Endothelial cell of umbilical vein (primary cell): ENCODE measurements at regions not wholly inside any gene's neighbourhood (a gene's known extent, or its start where the extent isn't known, plus 50 kb on each side); places are given as distances from the start of the nearest gene placed in this dataset.

Experiments
- BruUV-seq: library from RNA; stranded (reverse); fragments of 400-500 nt; replicated peaks from 2 replicates; lab custom pipeline; 2021; lab: Mats Ljungman, UMichigan
- CTCF ChIA-PET: fragments of 300-600, 350-600 bp; sonication (Branson Sonifier 250); formaldehyde crosslinking; loops from one replicate; lab custom pipeline; 2021; ENCODE audit warnings: antibody characterized with exemption, inconsistent platforms; lab: Charles Lee
- POLR2A ChIA-PET: fragments of 300-600, 350-600 bp; sonication (Branson Sonifier 250); formaldehyde crosslinking; loops from one replicate; lab custom pipeline; 2021; ENCODE audit warnings: antibody characterized with exemption, inconsistent platforms; lab: Charles Lee
- DNase-seq: peaks from one replicate; pipeline ENCODE4 v3.0.0-alpha.2; 2011; ENCODE audit warnings: low read depth, low spot score
- FAIRE-seq: peaks from 2 replicates; lab custom pipeline; 2011; peaks lifted over from hg19 to GRCh38; lab: Jason Lieb, UNC
- H2AFZ ChIP-seq: 2 replicates; pipeline ENCODE4 v1.6.0; 2012; ENCODE audit warnings: low read depth, low read length, control low read depth, inconsistent platforms
- H3K27ac ChIP-seq: 2 replicates; pipeline ENCODE4 v1.5.1; 2011; ENCODE audit warnings: low read depth, mild to moderate bottlenecking, control low read depth, low read length, moderate library complexity; ENCODE audit not compliant: insufficient read depth
- H3K27me3 ChIP-seq, 2 experiments: 2 replicates each; pipeline versions ENCODE4 v1.6.0 to v1.6.1; 2011; ENCODE audit warnings: low read length in 2 of 2, mixed read lengths in 1 of 2; ENCODE audit not compliant: control insufficient read depth in 2 of 2, insufficient read depth in 2 of 2
- H3K36me3 ChIP-seq, 2 experiments: 2 replicates in 1 of 2; 3 replicates in 1 of 2; pipeline ENCODE4 v1.5.1; 2011; ENCODE audit warnings: low read length in 2 of 2, mild to moderate bottlenecking in 1 of 2, moderate library complexity in 1 of 2; ENCODE audit not compliant: control insufficient read depth in 2 of 2, insufficient read depth in 2 of 2; ENCODE audit errors: extremely low read depth in 1 of 2
- H3K4me1 ChIP-seq: 3 replicates; pipeline ENCODE4 v1.5.1; 2011; ENCODE audit warnings: mild to moderate bottlenecking, low read length; ENCODE audit not compliant: control insufficient read depth, insufficient read depth; ENCODE audit errors: extremely low read depth
- H3K4me2 ChIP-seq: 2 replicates; pipeline ENCODE4 v1.6.1; 2011; ENCODE audit warnings: low read length, control low read depth, mixed read lengths; ENCODE audit not compliant: insufficient read depth
- H3K4me3 ChIP-seq, 3 experiments: fragments of 200-600 bp in 1 of 3; sonication (generic), shearing (Covaris generic) in 1 of 3; replicated peaks in 1 of 3; 2 replicates each; pipeline ENCODE4 v1.5.1; 2011 to 2016; ENCODE audit warnings: control low read depth in 3 of 3, low read length in 3 of 3, mild to moderate bottlenecking in 2 of 3, inconsistent platforms in 1 of 3, low read depth in 1 of 3, moderate library complexity in 1 of 3; ENCODE audit not compliant: insufficient read depth in 1 of 3
- H3K79me2 ChIP-seq: 2 replicates; pipeline ENCODE4 v1.6.0; 2012; ENCODE audit warnings: low read length, inconsistent platforms; ENCODE audit not compliant: control insufficient read depth, insufficient read depth
- H3K9ac ChIP-seq: replicated peaks from 2 replicates; pipeline ENCODE3; 2011; ENCODE audit warnings: low read length, control low read depth; ENCODE audit not compliant: insufficient read depth; ENCODE audit errors: extremely low read depth
- H3K9me1 ChIP-seq: replicated peaks from 3 replicates; pipeline ENCODE4 v1.6.0; 2011; ENCODE audit warnings: mild to moderate bottlenecking, low read length; ENCODE audit not compliant: control insufficient read depth, insufficient read depth; ENCODE audit errors: extremely low read depth
- H3K9me3 ChIP-seq: replicated peaks from 2 replicates; pipeline ENCODE4 v1.5.1; 2012; ENCODE audit warnings: low read length, inconsistent platforms; ENCODE audit not compliant: control insufficient read depth, insufficient read depth
- H4K20me1 ChIP-seq: replicated peaks from 2 replicates; pipeline ENCODE3; 2011; ENCODE audit warnings: mild to moderate bottlenecking, low read length; ENCODE audit not compliant: control insufficient read depth, insufficient read depth; ENCODE audit errors: extremely low read depth
- CTCF ChIP-seq, 2 donors: IDR thresholded peaks; 1 replicate in 1 of 2; 2 replicates in 1 of 2; pipeline ENCODE4 v1.5.1; 2011; ENCODE audit warnings: low read length in 2 of 2, mild to moderate bottlenecking in 2 of 2, moderate library complexity in 2 of 2, control low read depth in 1 of 2, inconsistent platforms in 1 of 2, low read depth in 1 of 2; ENCODE audit not compliant: insufficient read depth in 1 of 2; ENCODE audit errors: extremely low read depth in 1 of 2
- EZH2 ChIP-seq: IDR thresholded peaks from 2 replicates; pipeline ENCODE4 v1.6.1; 2012; ENCODE audit warnings: borderline replicate concordance, low read depth, mild to moderate bottlenecking, moderate library complexity, low read length, inconsistent platforms; ENCODE audit not compliant: severe bottlenecking
- FOS ChIP-seq: IDR thresholded peaks from 2 replicates; pipeline ENCODE4 v1.6.1; 2011; ENCODE audit warnings: mild to moderate bottlenecking, low read length, moderate library complexity, borderline replicate concordance; ENCODE audit not compliant: insufficient read depth
- GATA2 ChIP-seq: IDR thresholded peaks from 2 replicates; pipeline ENCODE4 v1.7.0; 2011; ENCODE audit warnings: low read depth, mild to moderate bottlenecking, moderate library complexity, mixed read lengths, low read length; ENCODE audit not compliant: insufficient read length, insufficient read depth
- JUN ChIP-seq: IDR thresholded peaks from 2 replicates; pipeline ENCODE4 v1.6.1; 2011; ENCODE audit warnings: borderline replicate concordance, low read depth; ENCODE audit not compliant: insufficient read length, insufficient read depth
- MAX ChIP-seq: IDR thresholded peaks from 2 replicates; pipeline ENCODE4 v1.6.1; 2011; ENCODE audit not compliant: insufficient read depth, insufficient read length
- MYC ChIP-seq: IDR thresholded peaks from one replicate; pipeline ENCODE4 v1.6.1; 2011; ENCODE audit warnings: mild to moderate bottlenecking, low read depth, low read length
- POLR2A ChIP-seq: IDR thresholded peaks from 2 replicates; pipeline ENCODE4 v1.6.1; 2012; ENCODE audit warnings: low read depth, mild to moderate bottlenecking, control low read depth, low read length
- POLR2AphosphoS5 ChIP-seq: IDR thresholded peaks from 2 replicates; pipeline ENCODE4 v1.6.1; 2012; ENCODE audit warnings: low read depth, mild to moderate bottlenecking, control low read depth, low read length, moderate library complexity; ENCODE audit not compliant: insufficient read depth
- dilution Hi-C: fragments of 300-500 bp; cut with MboI; formaldehyde crosslinking; loops from one replicate; pipeline ENCODE4 v1.15.0; 2019; ENCODE audit warnings: low sequenced_read_pairs; ENCODE audit not compliant: extremely low pct_ligation_motif_present
- intact Hi-C: fragments of 100-400 bp; cut with micrococcal nuclease; formaldehyde crosslinking; loops from one replicate; pipeline ENCODE4 v1.10.0; 2022

- Histone ChIP-seq H3K27ac (no peak overlapping the region), H3K27me3 (no peaks in the 10 kb centered on the region), H3K4me2 (no peak overlapping the region), H2AFZ (no peak overlapping the region), H3K4me1 (peaks cover 25% of the 10 kb centered on the region), H3K4me3 (no peak overlapping the region), H3K79me2 (no peaks in the 10 kb centered on the region), H4K20me1 (no peaks in the 10 kb centered on the region), H3K9me3 (no peaks in the 10 kb centered on the region), H3K9ac (no peak overlapping the region), H3K36me3 (no peaks in the 10 kb centered on the region), H3K9me1 (no peaks in the 10 kb centered on the region)
- TF ChIP-seq EZH2 (no peak), GATA2 (no peak), POLR2A (no peak), JUN (no peak), POLR2AphosphoS5 (no peak), MAX (no peak), FOS (no peak), CTCF (IDR thresholded peaks at IDR 0.05; ENCODE audit: extremely low read depth in 1 of 2, insufficient read depth in 1 of 2, low read depth in 1 of 2, low read length in 2 of 2) (no peak), MYC (no peak)
- dilution Hi-C loops, result no loop called here
- intact Hi-C loops, result no loop called here
- DNase-seq (no peak), FAIRE-seq (no peak)
- ChIA-PET POLR2A (no interaction called here), CTCF (interaction anchor here (1.2 to 2.3 kb wide), 2 partner anchors 30 to 33 kb away, joined by 3 to 7 read pairs; no protein-coding TSS in a partner anchor)
- no TSS peak for BruUV-seq
Measured at GRCh38 chr17:77433385-77434135, 292.8 kb downstream of the SEC14L1 start.
